Fibroblast of pulmonary artery (primary cell): ENCODE measurements at regions not wholly inside any gene's neighbourhood (a gene's known extent, or its start where the extent isn't known, plus 50 kb on each side); places are given as distances from the start of the nearest gene placed in this dataset.

Experiments
- DNase-seq: peaks from one replicate; pipeline ENCODE4 v3.0.0-alpha.2; 2010; ENCODE audit warnings: low read depth
- H3K4me3 ChIP-seq: replicated peaks from 2 replicates; pipeline ENCODE4 v1.5.1; 2011; ENCODE audit warnings: low read depth, mild to moderate bottlenecking, control low read depth, low read length, moderate library complexity
- TF ChIP-seq, protein P1 (sequence below): IDR thresholded peaks from 2 replicates; pipeline ENCODE4 v1.5.1; 2011; ENCODE audit warnings: mild to moderate bottlenecking, control low read depth, low read length, inconsistent platforms; ENCODE audit errors: missing control alignments

DNA sequence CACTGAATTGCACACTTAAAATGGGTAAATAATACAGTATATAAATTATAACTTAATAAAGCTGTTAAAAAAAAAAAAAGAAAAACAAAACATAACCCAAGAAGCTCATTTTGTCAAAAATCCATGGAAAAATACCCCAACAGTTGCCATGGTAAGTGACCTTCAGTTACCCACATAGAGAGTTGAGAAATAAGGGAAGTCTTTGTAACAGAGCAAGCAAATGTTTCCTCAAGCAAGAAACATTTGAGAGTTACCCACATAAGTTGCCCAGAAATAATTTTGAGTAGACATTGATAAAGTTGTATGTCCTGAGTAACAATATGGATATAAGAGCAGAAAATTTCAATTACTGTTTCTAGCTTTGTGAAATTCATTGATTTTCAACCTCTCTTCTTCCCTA lies 227.4 kb downstream of the CCDC59 start:
- TF ChIP-seq, protein P1, sequence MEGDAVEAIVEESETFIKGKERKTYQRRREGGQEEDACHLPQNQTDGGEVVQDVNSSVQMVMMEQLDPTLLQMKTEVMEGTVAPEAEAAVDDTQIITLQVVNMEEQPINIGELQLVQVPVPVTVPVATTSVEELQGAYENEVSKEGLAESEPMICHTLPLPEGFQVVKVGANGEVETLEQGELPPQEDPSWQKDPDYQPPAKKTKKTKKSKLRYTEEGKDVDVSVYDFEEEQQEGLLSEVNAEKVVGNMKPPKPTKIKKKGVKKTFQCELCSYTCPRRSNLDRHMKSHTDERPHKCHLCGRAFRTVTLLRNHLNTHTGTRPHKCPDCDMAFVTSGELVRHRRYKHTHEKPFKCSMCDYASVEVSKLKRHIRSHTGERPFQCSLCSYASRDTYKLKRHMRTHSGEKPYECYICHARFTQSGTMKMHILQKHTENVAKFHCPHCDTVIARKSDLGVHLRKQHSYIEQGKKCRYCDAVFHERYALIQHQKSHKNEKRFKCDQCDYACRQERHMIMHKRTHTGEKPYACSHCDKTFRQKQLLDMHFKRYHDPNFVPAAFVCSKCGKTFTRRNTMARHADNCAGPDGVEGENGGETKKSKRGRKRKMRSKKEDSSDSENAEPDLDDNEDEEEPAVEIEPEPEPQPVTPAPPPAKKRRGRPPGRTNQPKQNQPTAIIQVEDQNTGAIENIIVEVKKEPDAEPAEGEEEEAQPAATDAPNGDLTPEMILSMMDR = no peak
- DNase-seq = no peak
- no peak overlapping the region for H3K4me3 ChIP-seq

GRCh38 chr12:82124711-82125380 lies 233.3 kb downstream of the CCDC59 start:
- DNase-seq = no peak
- H3K4me3 ChIP-seq = no peak overlapping the region
- TF ChIP-seq, protein P1 = no peak

- DNase-seq = no peak
- H3K4me3 ChIP-seq = no peak overlapping the region
- TF ChIP-seq, protein P1 = no peak
Measured at GRCh38 chr12:82121545-82121944, 236.6 kb downstream of the CCDC59 start.

DNA sequence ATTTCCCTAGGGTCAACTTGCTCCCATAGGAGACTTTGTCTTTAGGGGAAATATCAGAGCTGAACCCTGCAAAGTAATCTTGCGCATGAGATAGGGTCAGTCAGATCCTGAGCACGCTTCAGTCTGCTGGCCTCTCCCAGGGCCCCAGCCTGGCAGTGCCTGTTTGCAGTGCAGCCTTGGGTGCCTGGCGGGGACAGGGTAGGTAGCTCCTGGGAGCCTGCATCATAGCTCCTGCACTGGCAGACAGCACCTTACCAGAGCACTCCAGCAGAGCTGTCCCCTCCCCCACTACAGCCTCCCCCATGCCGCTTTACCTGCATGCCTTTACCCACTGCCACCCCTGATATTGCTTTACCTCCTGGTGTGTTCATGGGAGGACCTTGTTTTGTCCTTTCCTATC lies 237.3 kb downstream of the CCDC59 start:
- TF ChIP-seq, protein P1 = no peak
- DNase-seq = no peak
- no peak overlapping the region for H3K4me3 ChIP-seq

- H3K4me3 ChIP-seq = no peak overlapping the region
- no peak for DNase-seq
- TF ChIP-seq, protein P1 = no peak
Measured at GRCh38 chr12:82109243-82109642, 248.9 kb downstream of the CCDC59 start.

GRCh38 chr12:82108615-82109014 lies 249.6 kb downstream of the CCDC59 start:
- TF ChIP-seq, protein P1 = no peak
- DNase-seq = no peak
- H3K4me3 ChIP-seq = no peak overlapping the region

- TF ChIP-seq, protein P1 = no peak
Measured at GRCh38 chr12:82099216-82099615, 259.0 kb downstream of the CCDC59 start.

More at GRCh38 chr12:82099216-82099615, 259.0 kb downstream of the CCDC59 start:
- no peak overlapping the region for H3K4me3 ChIP-seq
- DNase-seq = no peak
